ENCODE measurements at regions not wholly inside any gene's neighbourhood (a gene's known extent, or its start where the extent isn't known, plus 50 kb on each side); places are given as distances from the start of the nearest gene placed in this dataset.

GRCh38 chr13:109627649-109628048 lies 158.7 kb downstream of the IRS2 start:
- TF ChIP-seq JUND (IDR thresholded peaks at IDR 0.05), result no peak
- TF ChIP-seq RAD21 (IDR thresholded peaks at IDR 0.05; ENCODE audit: low read depth), result no peak
- TF ChIP-seq CTCF (IDR thresholded peaks at IDR 0.05 in 2 of 3, conservative IDR thresholded peaks at IDR 0.05 in 1 of 3; ENCODE audit: borderline replicate concordance in 1 of 3, insufficient read depth in 1 of 3, low read depth in 2 of 3, low read length in 2 of 3), result no peak
- TF ChIP-seq REST (IDR thresholded peaks at IDR 0.05; ENCODE audit: low read depth), result no peak
- no peak for TF ChIP-seq POLR2A (IDR thresholded peaks at IDR 0.05; ENCODE audit: borderline replicate concordance, extremely low read depth, insufficient read depth, insufficient read length)
- no peak for TF ChIP-seq CEBPB (IDR thresholded peaks at IDR 0.05; ENCODE audit: low read depth)
- TF ChIP-seq EZH2 (IDR thresholded peaks at IDR 0.05), result no peak

Data from HCT116 (cell line).